ENCODE measurements at regions not wholly inside any gene's neighbourhood (a gene's known extent, or its start where the extent isn't known, plus 50 kb on each side); places are given as distances from the start of the nearest gene placed in this dataset.
A peak's percentile ranks its signal among the peaks of the same experiment; 100 is the strongest.

- Mint-ChIP-seq H3K27ac (peak overlapping the region; percentile 36), H3K4me3 (no peak overlapping the region), H3K27me3 (ENCODE audit: low read depth, poor library complexity) (no peaks in the 10 kb centered on the region), H3K4me1 (peaks cover 19% of the 10 kb centered on the region), H3K9me3 (no peaks in the 10 kb centered on the region), H3K36me3 (ENCODE audit: low read depth) (peaks cover 5% of the 10 kb centered on the region)
- DNase-seq: no peak
- no peak for TF ChIP-seq CTCF (IDR thresholded peaks at IDR 0.05)
Observed at GRCh38 chr2:196380575-196380974, 209.2 kb upstream of the STK17B start.

GRCh38 chr2:196381464-196381863, 210.1 kb upstream of the STK17B start:
- no peak overlapping the region for H3K4me3 Mint-ChIP-seq
- peaks cover 5% of the 10 kb centered on the region for H3K36me3 Mint-ChIP-seq (ENCODE audit: low read depth)
- H3K27me3 Mint-ChIP-seq (ENCODE audit: low read depth, poor library complexity): no peaks in the 10 kb centered on the region
- no peaks in the 10 kb centered on the region for H3K9me3 Mint-ChIP-seq
- peaks cover 19% of the 10 kb centered on the region for H3K4me1 Mint-ChIP-seq
- no peak for TF ChIP-seq CTCF (IDR thresholded peaks at IDR 0.05)
- no peak overlapping the region for H3K27ac Mint-ChIP-seq
- DNase-seq: no peak

- H3K27ac Mint-ChIP-seq: no peak overlapping the region
- peaks cover 19% of the 10 kb centered on the region for H3K4me1 Mint-ChIP-seq
- no peak for TF ChIP-seq CTCF (IDR thresholded peaks at IDR 0.05)
- no peaks in the 10 kb centered on the region for H3K36me3 Mint-ChIP-seq (ENCODE audit: low read depth)
- H3K27me3 Mint-ChIP-seq (ENCODE audit: low read depth, poor library complexity): no peaks in the 10 kb centered on the region
- no peak overlapping the region for H3K4me3 Mint-ChIP-seq
- DNase-seq: no peak
- no peaks in the 10 kb centered on the region for H3K9me3 Mint-ChIP-seq
Observed at GRCh38 chr2:196383799-196384198, 212.4 kb upstream of the STK17B start.

GRCh38 chr2:196384729-196385128, 213.4 kb upstream of the STK17B start:
- H3K9me3 Mint-ChIP-seq: no peaks in the 10 kb centered on the region
- no peak for TF ChIP-seq CTCF (IDR thresholded peaks at IDR 0.05)
- DNase-seq: no peak
- no peaks in the 10 kb centered on the region for H3K27me3 Mint-ChIP-seq (ENCODE audit: low read depth, poor library complexity)
- H3K27ac Mint-ChIP-seq: no peak overlapping the region
- no peak overlapping the region for H3K4me3 Mint-ChIP-seq
- peaks cover 16% of the 10 kb centered on the region for H3K4me1 Mint-ChIP-seq
- no peaks in the 10 kb centered on the region for H3K36me3 Mint-ChIP-seq (ENCODE audit: low read depth)

- H3K27me3 Mint-ChIP-seq (ENCODE audit: low read depth, poor library complexity): no peaks in the 10 kb centered on the region
- H3K36me3 Mint-ChIP-seq (ENCODE audit: low read depth): peaks cover 4% of the 10 kb centered on the region
- H3K4me3 Mint-ChIP-seq: no peak overlapping the region
- H3K27ac Mint-ChIP-seq: no peak overlapping the region
- no peak for TF ChIP-seq CTCF (IDR thresholded peaks at IDR 0.05)
- no peak for DNase-seq
- H3K4me1 Mint-ChIP-seq: peaks cover 21% of the 10 kb centered on the region
- H3K9me3 Mint-ChIP-seq: peaks cover 15% of the 10 kb centered on the region
Observed at GRCh38 chr2:196389670-196390069, 218.3 kb upstream of the STK17B start.

- H3K4me1 Mint-ChIP-seq: peaks cover 21% of the 10 kb centered on the region
- H3K9me3 Mint-ChIP-seq: peaks cover 15% of the 10 kb centered on the region
- no peak overlapping the region for H3K4me3 Mint-ChIP-seq
- TF ChIP-seq CTCF (IDR thresholded peaks at IDR 0.05): no peak
- peaks cover 4% of the 10 kb centered on the region for H3K36me3 Mint-ChIP-seq (ENCODE audit: low read depth)
- H3K27me3 Mint-ChIP-seq (ENCODE audit: low read depth, poor library complexity): no peaks in the 10 kb centered on the region
- no peak for DNase-seq
- H3K27ac Mint-ChIP-seq: peak overlapping the region; percentile 82
Observed at GRCh38 chr2:196390243-196391148, 219.1 kb upstream of the STK17B start.
